ENCODE measurements at regions not wholly inside any gene's neighbourhood (a gene's known extent, or its start where the extent isn't known, plus 50 kb on each side); places are given as distances from the start of the nearest gene placed in this dataset.

- no TSS peak for BruUV-seq (replicated peaks)
- no peaks in the 10 kb centered on the region for H3K9me1 ChIP-seq (replicated peaks; ENCODE audit: control insufficient read depth, extremely low read depth, insufficient read depth, low read length)
- ChIA-PET CTCF (interaction anchor here (0.7 to 8.4 kb wide), 2 partner anchors 11 to 196 kb away, joined by 3 to 197 read pairs; partner anchors contain the start of gene CCL1), POLR2A (no interaction called here)
- intact Hi-C loops (cut with micrococcal nuclease): no loop called here
- H3K9ac ChIP-seq (replicated peaks; ENCODE audit: extremely low read depth, insufficient read depth, low read length): no peak overlapping the region
- no peaks in the 10 kb centered on the region for H4K20me1 ChIP-seq (replicated peaks; ENCODE audit: control insufficient read depth, extremely low read depth, insufficient read depth, low read length)
- H3K36me3 ChIP-seq (ENCODE audit: control insufficient read depth in 2 of 2, extremely low read depth in 1 of 2, insufficient read depth in 2 of 2, low read length in 2 of 2): no peaks in the 10 kb centered on the region
- H3K4me3 ChIP-seq (replicated peaks in 1 of 3; ENCODE audit: insufficient read depth in 1 of 3, low read depth in 1 of 3, low read length in 3 of 3): no peak overlapping the region
- no peak overlapping the region for H2AFZ ChIP-seq (ENCODE audit: low read depth, low read length)
- no peak for TF ChIP-seq EZH2 (IDR thresholded peaks at IDR 0.05; ENCODE audit: borderline replicate concordance, low read depth, low read length, severe bottlenecking)
- TF ChIP-seq, protein P1, sequence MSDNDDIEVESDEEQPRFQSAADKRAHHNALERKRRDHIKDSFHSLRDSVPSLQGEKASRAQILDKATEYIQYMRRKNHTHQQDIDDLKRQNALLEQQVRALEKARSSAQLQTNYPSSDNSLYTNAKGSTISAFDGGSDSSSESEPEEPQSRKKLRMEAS (IDR thresholded peaks at IDR 0.05; ENCODE audit: insufficient read depth, insufficient read length): no peak
- no peak for TF ChIP-seq FOS (IDR thresholded peaks at IDR 0.05; ENCODE audit: borderline replicate concordance, insufficient read depth, low read length)
- TF ChIP-seq GATA2 (IDR thresholded peaks at IDR 0.05; ENCODE audit: insufficient read depth, insufficient read length, low read depth, low read length): no peak
- TF ChIP-seq MYC (IDR thresholded peaks at IDR 0.05; ENCODE audit: low read depth, low read length): no peak
- TF ChIP-seq, protein P2, sequence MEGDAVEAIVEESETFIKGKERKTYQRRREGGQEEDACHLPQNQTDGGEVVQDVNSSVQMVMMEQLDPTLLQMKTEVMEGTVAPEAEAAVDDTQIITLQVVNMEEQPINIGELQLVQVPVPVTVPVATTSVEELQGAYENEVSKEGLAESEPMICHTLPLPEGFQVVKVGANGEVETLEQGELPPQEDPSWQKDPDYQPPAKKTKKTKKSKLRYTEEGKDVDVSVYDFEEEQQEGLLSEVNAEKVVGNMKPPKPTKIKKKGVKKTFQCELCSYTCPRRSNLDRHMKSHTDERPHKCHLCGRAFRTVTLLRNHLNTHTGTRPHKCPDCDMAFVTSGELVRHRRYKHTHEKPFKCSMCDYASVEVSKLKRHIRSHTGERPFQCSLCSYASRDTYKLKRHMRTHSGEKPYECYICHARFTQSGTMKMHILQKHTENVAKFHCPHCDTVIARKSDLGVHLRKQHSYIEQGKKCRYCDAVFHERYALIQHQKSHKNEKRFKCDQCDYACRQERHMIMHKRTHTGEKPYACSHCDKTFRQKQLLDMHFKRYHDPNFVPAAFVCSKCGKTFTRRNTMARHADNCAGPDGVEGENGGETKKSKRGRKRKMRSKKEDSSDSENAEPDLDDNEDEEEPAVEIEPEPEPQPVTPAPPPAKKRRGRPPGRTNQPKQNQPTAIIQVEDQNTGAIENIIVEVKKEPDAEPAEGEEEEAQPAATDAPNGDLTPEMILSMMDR (IDR thresholded peaks at IDR 0.05; ENCODE audit: extremely low read depth in 1 of 2, insufficient read depth in 1 of 2, low read depth in 1 of 2, low read length in 2 of 2): no peak
- no peak for TF ChIP-seq POLR2A (IDR thresholded peaks at IDR 0.05; ENCODE audit: low read depth, low read length)
- no peak for TF ChIP-seq JUN (IDR thresholded peaks at IDR 0.05; ENCODE audit: borderline replicate concordance, insufficient read depth, insufficient read length, low read depth)
- no peak for TF ChIP-seq POLR2AphosphoS5 (IDR thresholded peaks at IDR 0.05; ENCODE audit: insufficient read depth, low read depth, low read length)
- no peak for FAIRE-seq
- H3K9me3 ChIP-seq (replicated peaks; ENCODE audit: control insufficient read depth, insufficient read depth, low read length): no peaks in the 10 kb centered on the region
- H3K27ac ChIP-seq (ENCODE audit: insufficient read depth, low read depth, low read length): no peak overlapping the region
- dilution Hi-C loops (cut with MboI; ENCODE audit: extremely low pct_ligation_motif_present, low sequenced_read_pairs): no loop called here
- DNase-seq (ENCODE audit: low read depth, low spot score): no peak
- no peaks in the 10 kb centered on the region for H3K4me1 ChIP-seq (ENCODE audit: control insufficient read depth, extremely low read depth, insufficient read depth, low read length)
- H3K79me2 ChIP-seq (ENCODE audit: control insufficient read depth, insufficient read depth, low read length): no peaks in the 10 kb centered on the region
- peaks cover 4 to 15% of the 10 kb centered on the region in 2 experiments for H3K27me3 ChIP-seq (ENCODE audit: control insufficient read depth in 2 of 2, insufficient read depth in 2 of 2, low read length in 2 of 2)
- no peak overlapping the region for H3K4me2 ChIP-seq (ENCODE audit: insufficient read depth, low read length)
Measured at GRCh38 chr17:34166352-34166751, 88.7 kb upstream of the CCL2 start.

Measured in endothelial cell of umbilical vein (primary cell).